OCI-LY7 (cell line): ENCODE measurements at regions not wholly inside any gene's neighbourhood (a gene's known extent, or its start where the extent isn't known, plus 50 kb on each side); places are given as distances from the start of the nearest gene placed in this dataset.

Source experiments
- BruUV-seq: library from RNA; stranded (reverse); fragments of 400-500 nt; replicated peaks from 2 replicates; lab custom pipeline; 2021; lab: Mats Ljungman, UMichigan
- CTCF ChIA-PET: fragments of 300-600 bp; sonication (Branson Sonifier 250); formaldehyde crosslinking; loops from one replicate; lab custom pipeline; 2022; ENCODE audit warnings: antibody characterized with exemption; ENCODE audit not compliant: unreplicated experiment; lab: Charles Lee
- POLR2A ChIA-PET: fragments of 300-600 bp; sonication (Branson Sonifier 250); formaldehyde crosslinking; loops from one replicate; lab custom pipeline; 2022; ENCODE audit warnings: antibody characterized with exemption; lab: Charles Lee
- DNase-seq: peaks from one replicate; pipeline ENCODE4 v3.0.0-alpha.2; 2015; ENCODE audit warnings: low spot score
- H2AFZ ChIP-seq: fragments of 200-600 bp; sonication (generic), shearing (Covaris generic); 2 replicates; pipeline ENCODE4 v1.6.1; 2014; ENCODE audit warnings: mild to moderate bottlenecking, antibody characterized with exemption, low read length, moderate library complexity
- H3K27ac ChIP-seq: fragments of 200-600 bp; sonication (generic); 2 replicates; pipeline ENCODE4 v1.5.1; 2014; ENCODE audit warnings: mixed run types, low read depth, mild to moderate bottlenecking, moderate library complexity, low read length, inconsistent platforms; ENCODE audit not compliant: poor library complexity, severe bottlenecking
- H3K36me3 ChIP-seq: fragments of 200-600 bp; sonication (generic); 2 replicates; pipeline ENCODE4 v1.6.1; 2014; ENCODE audit warnings: mild to moderate bottlenecking, antibody characterized with exemption, low read length, moderate library complexity, mixed read lengths; ENCODE audit not compliant: insufficient read depth
- H3K4me1 ChIP-seq: fragments of 200-600 bp; sonication (generic); 2 replicates; pipeline ENCODE4 v1.5.1; 2014; ENCODE audit warnings: mild to moderate bottlenecking, low read length; ENCODE audit not compliant: insufficient read depth, poor library complexity, severe bottlenecking
- H3K4me2 ChIP-seq: fragments of 200-600 bp; sonication (generic); 2 replicates; pipeline ENCODE4 v1.6.1; 2014; ENCODE audit warnings: mild to moderate bottlenecking, low read length
- H3K4me3 ChIP-seq: fragments of 200-600 bp; sonication (generic); 2 replicates; pipeline ENCODE4 v1.5.1; 2014; ENCODE audit warnings: mild to moderate bottlenecking, low read depth, low read length; ENCODE audit not compliant: poor library complexity, severe bottlenecking
- H3K79me2 ChIP-seq: fragments of 200-600 bp; sonication (generic); 2 replicates; pipeline ENCODE4 v1.6.1; 2016; ENCODE audit warnings: low read depth, mild to moderate bottlenecking, low read length, moderate library complexity, mixed read lengths; ENCODE audit not compliant: insufficient read depth
- H3K9me2 ChIP-seq: fragments of 200-600 bp; sonication (generic); 2 replicates; pipeline ENCODE4 v1.6.1; 2016; ENCODE audit warnings: mild to moderate bottlenecking, low read length, mixed read lengths; ENCODE audit not compliant: insufficient read depth
- H3K9me3 ChIP-seq: fragments of 200-600 bp; sonication (generic); 2 replicates; pipeline ENCODE4 v1.6.1; 2014; ENCODE audit warnings: mild to moderate bottlenecking, mixed run types, low read length, mixed read lengths
- H4K20me1 ChIP-seq: fragments of 200-600 bp; sonication (generic); 2 replicates; pipeline ENCODE4 v1.6.1; 2014; ENCODE audit warnings: mild to moderate bottlenecking, antibody characterized with exemption, low read length, moderate library complexity, mixed read lengths; ENCODE audit not compliant: insufficient read depth
- CTCF ChIP-seq: fragments of 200-600 bp; sonication (generic); conservative IDR thresholded peaks from 2 replicates; pipeline ENCODE4 v1.5.1; 2014; ENCODE audit warnings: mild to moderate bottlenecking, antibody characterized with exemption, low read length, moderate library complexity, mixed read lengths
- EZH2phosphoT487 ChIP-seq: fragments of 200-600 bp; sonication (generic); IDR thresholded peaks from 2 replicates; pipeline ENCODE4 v1.6.1; 2018; ENCODE audit warnings: low read depth, borderline replicate concordance, mild to moderate bottlenecking, mixed run types, antibody characterized with exemption, low read length, moderate library complexity, mixed read lengths
- intact Hi-C: fragments of 100-400 bp; cut with micrococcal nuclease; formaldehyde crosslinking; loops from one replicate; pipeline ENCODE4 v1.10.0; 2022; ENCODE audit not compliant: unreplicated experiment

GRCh38 chr10:131645756-131646155 is 255.1 kb upstream of the PPP2R2D start:
- H2AFZ ChIP-seq: no peak overlapping the region
- H3K27ac ChIP-seq: no peak overlapping the region
- no peaks in the 10 kb centered on the region for H3K9me2 ChIP-seq
- no peak overlapping the region for H3K4me2 ChIP-seq
- ChIA-PET POLR2A (no interaction called here), CTCF (no interaction called here)
- no peak for DNase-seq
- no peaks in the 10 kb centered on the region for H3K9me3 ChIP-seq
- no TSS peak for BruUV-seq
- H4K20me1 ChIP-seq: no peaks in the 10 kb centered on the region
- H3K4me3 ChIP-seq: no peak overlapping the region
- intact Hi-C loops: no loop called here
- TF ChIP-seq EZH2phosphoT487: no peak
- no peak for TF ChIP-seq CTCF
- no peaks in the 10 kb centered on the region for H3K36me3 ChIP-seq
- no peaks in the 10 kb centered on the region for H3K79me2 ChIP-seq
- no peaks in the 10 kb centered on the region for H3K4me1 ChIP-seq

DNA sequence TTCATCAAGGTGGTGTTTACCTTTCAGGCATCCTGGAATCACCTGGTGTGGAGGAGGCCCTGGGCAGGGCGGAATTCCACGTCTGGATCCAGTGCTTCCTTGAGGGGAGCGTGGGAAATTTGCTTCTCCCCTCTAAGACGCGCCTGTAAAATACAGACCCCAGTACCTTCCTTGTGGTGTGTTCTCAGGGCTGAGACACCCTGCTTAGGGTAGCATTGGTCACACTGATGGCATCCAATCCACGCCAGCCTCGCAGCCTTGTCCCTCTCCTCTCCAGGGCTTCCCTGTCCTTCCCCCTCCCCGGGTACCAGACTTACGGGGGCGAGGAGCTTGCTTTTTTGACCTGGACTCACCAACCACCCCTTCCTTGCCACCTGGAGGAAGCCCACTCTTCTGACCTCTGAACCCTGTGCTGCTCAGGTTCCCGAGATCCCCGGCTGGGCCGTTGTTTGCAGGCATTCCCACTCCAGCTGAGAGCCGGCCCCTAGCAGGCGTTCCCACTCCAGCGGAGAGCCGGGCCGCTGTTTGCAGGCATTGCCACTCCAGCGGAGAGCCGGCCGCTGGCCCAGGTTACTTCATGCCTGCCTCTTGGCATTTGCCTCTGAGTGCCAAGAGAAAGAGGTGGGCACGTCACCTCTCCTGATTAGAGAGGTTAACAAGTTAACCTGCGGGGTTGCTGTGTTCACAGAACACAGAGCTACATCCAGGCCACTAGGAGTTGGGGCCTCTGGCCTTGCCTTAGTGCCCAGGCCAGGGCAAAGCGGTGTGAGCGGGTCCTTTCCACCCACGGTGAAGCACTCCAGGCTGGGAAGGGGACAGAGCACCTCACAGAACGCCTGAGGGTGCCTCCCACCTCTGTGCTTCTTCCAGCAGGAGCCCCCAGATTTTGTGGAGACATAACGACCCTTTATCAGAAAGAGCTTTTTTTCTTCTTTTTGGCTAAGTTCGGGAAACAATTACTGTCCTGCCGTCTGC is 254.0 kb upstream of the PPP2R2D start:
- ChIA-PET POLR2A (no interaction called here), CTCF (no interaction called here)
- Histone ChIP-seq H2AFZ (no peak overlapping the region), H3K4me1 (no peaks in the 10 kb centered on the region), H3K79me2 (no peaks in the 10 kb centered on the region), H3K36me3 (no peaks in the 10 kb centered on the region), H3K4me3 (no peak overlapping the region), H3K9me2 (no peaks in the 10 kb centered on the region), H3K9me3 (no peaks in the 10 kb centered on the region), H4K20me1 (no peaks in the 10 kb centered on the region), H3K27ac (no peak overlapping the region), H3K4me2 (no peak overlapping the region)
- TF ChIP-seq EZH2phosphoT487 (no peak), CTCF (no peak)
- DNase-seq: no peak
- intact Hi-C loops: no loop called here
- no TSS peak for BruUV-seq

GRCh38 chr10:131647789-131648188 is 253.0 kb upstream of the PPP2R2D start:
- no peaks in the 10 kb centered on the region for H3K4me1 ChIP-seq
- ChIA-PET POLR2A (no interaction called here), CTCF (no interaction called here)
- no peak overlapping the region for H3K4me3 ChIP-seq
- H3K79me2 ChIP-seq: no peaks in the 10 kb centered on the region
- H3K9me3 ChIP-seq: no peaks in the 10 kb centered on the region
- H3K4me2 ChIP-seq: no peak overlapping the region
- intact Hi-C loops: no loop called here
- TF ChIP-seq CTCF: no peak
- TF ChIP-seq EZH2phosphoT487: no peak
- no peaks in the 10 kb centered on the region for H4K20me1 ChIP-seq
- no peak overlapping the region for H3K27ac ChIP-seq
- BruUV-seq: no TSS peak
- no peaks in the 10 kb centered on the region for H3K36me3 ChIP-seq
- H3K9me2 ChIP-seq: no peaks in the 10 kb centered on the region
- DNase-seq: no peak
- H2AFZ ChIP-seq: no peak overlapping the region
